RWPE1 (cell line): ENCODE measurements at regions not wholly inside any gene's neighbourhood (a gene's known extent, or its start where the extent isn't known, plus 50 kb on each side); places are given as distances from the start of the nearest gene placed in this dataset.
"Not testable (repeated sequence)": the region's sequence is repeated elsewhere in the genome, so short reads cannot be mapped to it uniquely, and the experiment has no call there.

Experiments used
- CTCF ChIA-PET: fragments of 350-600 bp; sonication (Branson Sonifier 250); formaldehyde crosslinking; extraction: SDS; loops from one replicate; lab custom pipeline; 2021; lab: Yijun Ruan, JAX
- POLR2A ChIA-PET: fragments of 400-600 bp; formaldehyde crosslinking; extraction: SDS; loops from one replicate; lab custom pipeline; 2020; ENCODE audit warnings: antibody characterized with exemption; ENCODE audit not compliant: low non-redundant PET; lab: Yijun Ruan, JAX
- DNase-seq: peaks from one replicate; pipeline ENCODE4 v3.0.0; 2012; ENCODE audit warnings: low spot score
- H3K27ac ChIP-seq: fragments of 450-650 bp; 2 replicates; pipeline ENCODE4 v1.5.1; 2017
- CTCF ChIP-seq: fragments of 450-650 bp; conservative IDR thresholded peaks from 2 replicates; pipeline ENCODE4 v1.5.1; 2017; ENCODE audit warnings: low read depth, mild to moderate bottlenecking

GRCh38 chr7:91608606-91609005, 271.9 kb downstream of the MTERF1 start:
- no peak for TF ChIP-seq CTCF
- no peak for DNase-seq
- POLR2A ChIA-PET: no interaction called here
- CTCF ChIA-PET: interaction anchor here (0.6 to 1.1 kb wide), 2 partner anchors 374 to 897 kb away, joined by 5 to 6 read pairs; no protein-coding TSS in a partner anchor
- no peak overlapping the region for H3K27ac ChIP-seq

- ChIA-PET CTCF (interaction anchor here (0.5 to 1.1 kb wide), 4 partner anchors 357 to 563 kb away, joined by 3 to 5 read pairs (median 4); no protein-coding TSS in a partner anchor), POLR2A (no interaction called here)
- TF ChIP-seq CTCF: no peak; the same call in 1 of the 2 replicates
- DNase-seq: no peak
- no peak overlapping the region for H3K27ac ChIP-seq
Observed at GRCh38 chr7:91609525-91609924, 271.0 kb downstream of the MTERF1 start.

GRCh38 chr7:91614431-91614830, 266.1 kb downstream of the MTERF1 start:
- DNase-seq: no peak
- no peak overlapping the region for H3K27ac ChIP-seq
- TF ChIP-seq CTCF: no peak
- CTCF ChIA-PET: no interaction called here
- POLR2A ChIA-PET: no interaction called here

GRCh38 chr7:91618776-91619765, 261.4 kb downstream of the MTERF1 start:
- no peak overlapping the region for H3K27ac ChIP-seq
- no peak for TF ChIP-seq CTCF
- DNase-seq: no peak
- CTCF ChIA-PET: no interaction called here
- POLR2A ChIA-PET: no interaction called here

GRCh38 chr7:91620827-91621226, 259.7 kb downstream of the MTERF1 start:
- ChIA-PET CTCF (interaction anchor here (0.6 kb wide), 1 partner anchor 65 kb away, joined by 5 read pairs; no protein-coding TSS in a partner anchor), POLR2A (no interaction called here)
- no peak overlapping the region for H3K27ac ChIP-seq
- TF ChIP-seq CTCF: no peak
- no peak for DNase-seq

- POLR2A ChIA-PET, DNase-seq, H3K27ac ChIP-seq, CTCF ChIA-PET: not testable (repeated sequence)
Observed at GRCh38 chr7:91627324-91627723, 253.2 kb downstream of the MTERF1 start.

- peak; percentile 4 for DNase-seq
- POLR2A ChIA-PET: no interaction called here
- TF ChIP-seq CTCF: no peak
- no peak overlapping the region for H3K27ac ChIP-seq
- CTCF ChIA-PET: no interaction called here
Observed at GRCh38 chr7:91628742-91629141, 251.8 kb downstream of the MTERF1 start.
